ENCODE measurements at regions not wholly inside any gene's neighbourhood (a gene's known extent, or its start where the extent isn't known, plus 50 kb on each side); places are given as distances from the start of the nearest gene placed in this dataset.
A peak's percentile ranks its signal among the peaks of the same experiment; 100 is the strongest.

- Histone ChIP-seq H3K4me3 (ENCODE audit: low read depth, low read length) (no peak overlapping the region), H3K36me3 (replicated peaks) (no peaks in the 10 kb centered on the region), H3K27me3 (replicated peaks) (no peaks in the 10 kb centered on the region), H3K27ac (no peak overlapping the region)
- TF ChIP-seq CTCF (IDR thresholded peaks at IDR 0.05; ENCODE audit: low read depth, low read length, missing control alignments): no peak
- peak; percentile 48 for DNase-seq
- in situ Hi-C loops (cut with HindIII; ENCODE audit: low pct_ligation_motif_present, low sequenced_read_pairs): no loop called here
These were observed 96.5 kb upstream of the PACRGL start for GRCh38 chr4:20603671-20604313.

GRCh38 chr4:20612313-20612712 lies 87.9 kb upstream of the PACRGL start:
- no peak overlapping the region for H3K4me3 ChIP-seq (ENCODE audit: low read depth, low read length)
- DNase-seq: peak; percentile 47
- H3K36me3 ChIP-seq (replicated peaks): no peaks in the 10 kb centered on the region
- H3K27ac ChIP-seq: no peak overlapping the region
- H3K27me3 ChIP-seq (replicated peaks): no peaks in the 10 kb centered on the region
- in situ Hi-C loops (cut with HindIII; ENCODE audit: low pct_ligation_motif_present, low sequenced_read_pairs): no loop called here
- no peak for TF ChIP-seq CTCF (IDR thresholded peaks at IDR 0.05; ENCODE audit: low read depth, low read length, missing control alignments)

- H3K27ac ChIP-seq: no peak overlapping the region
- H3K36me3 ChIP-seq (replicated peaks): no peaks in the 10 kb centered on the region
- H3K4me3 ChIP-seq (ENCODE audit: low read depth, low read length): no peak overlapping the region
- DNase-seq: no peak
- TF ChIP-seq CTCF (IDR thresholded peaks at IDR 0.05; ENCODE audit: low read depth, low read length, missing control alignments): no peak
- in situ Hi-C loops (cut with HindIII; ENCODE audit: low pct_ligation_motif_present, low sequenced_read_pairs): no loop called here
- no peaks in the 10 kb centered on the region for H3K27me3 ChIP-seq (replicated peaks)
These were observed 85.4 kb upstream of the PACRGL start for GRCh38 chr4:20614816-20615215.

- no peak for DNase-seq
- H3K36me3 ChIP-seq (replicated peaks): no peaks in the 10 kb centered on the region
- no peak overlapping the region for H3K4me3 ChIP-seq (ENCODE audit: low read depth, low read length)
- no peak overlapping the region for H3K27ac ChIP-seq
- in situ Hi-C loops (cut with HindIII; ENCODE audit: low pct_ligation_motif_present, low sequenced_read_pairs): no loop called here
- no peak for TF ChIP-seq CTCF (IDR thresholded peaks at IDR 0.05; ENCODE audit: low read depth, low read length, missing control alignments)
- H3K27me3 ChIP-seq (replicated peaks): no peaks in the 10 kb centered on the region
These were observed 84.6 kb upstream of the PACRGL start for GRCh38 chr4:20615486-20616260.

- no peak for DNase-seq
- Histone ChIP-seq H3K27me3 (replicated peaks) (no peaks in the 10 kb centered on the region), H3K36me3 (replicated peaks) (no peaks in the 10 kb centered on the region), H3K4me3 (ENCODE audit: low read depth, low read length) (no peak overlapping the region), H3K27ac (no peak overlapping the region)
- TF ChIP-seq CTCF (IDR thresholded peaks at IDR 0.05; ENCODE audit: low read depth, low read length, missing control alignments): no peak
- in situ Hi-C loops (cut with HindIII; ENCODE audit: low pct_ligation_motif_present, low sequenced_read_pairs): no loop called here
These were observed 83.9 kb upstream of the PACRGL start for GRCh38 chr4:20616313-20616712.

Data from brain microvascular endothelial cell (primary cell).